ENCODE measurements at regions not wholly inside any gene's neighbourhood (a gene's known extent, or its start where the extent isn't known, plus 50 kb on each side); places are given as distances from the start of the nearest gene placed in this dataset.

DNA sequence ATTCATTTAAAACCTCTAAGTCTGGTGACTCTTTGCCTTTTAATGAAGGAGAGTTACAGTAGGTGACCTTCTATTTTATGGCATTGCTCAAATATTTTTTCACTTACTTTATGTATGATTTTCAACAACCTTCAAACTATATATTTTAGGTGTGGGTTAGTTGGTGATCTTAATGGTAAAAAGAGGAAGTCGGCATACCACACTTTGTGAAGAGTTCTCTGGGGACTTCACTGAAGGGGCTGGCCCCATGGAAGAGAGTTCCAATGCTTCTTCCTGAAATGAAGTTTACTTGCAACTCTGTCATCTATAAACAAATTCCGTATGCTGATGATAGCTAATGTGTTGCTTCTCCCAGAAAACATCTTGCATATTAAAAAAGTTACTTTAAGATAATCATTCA lies 647.0 kb upstream of the SGO1 start:
- TF ChIP-seq, protein P1, sequence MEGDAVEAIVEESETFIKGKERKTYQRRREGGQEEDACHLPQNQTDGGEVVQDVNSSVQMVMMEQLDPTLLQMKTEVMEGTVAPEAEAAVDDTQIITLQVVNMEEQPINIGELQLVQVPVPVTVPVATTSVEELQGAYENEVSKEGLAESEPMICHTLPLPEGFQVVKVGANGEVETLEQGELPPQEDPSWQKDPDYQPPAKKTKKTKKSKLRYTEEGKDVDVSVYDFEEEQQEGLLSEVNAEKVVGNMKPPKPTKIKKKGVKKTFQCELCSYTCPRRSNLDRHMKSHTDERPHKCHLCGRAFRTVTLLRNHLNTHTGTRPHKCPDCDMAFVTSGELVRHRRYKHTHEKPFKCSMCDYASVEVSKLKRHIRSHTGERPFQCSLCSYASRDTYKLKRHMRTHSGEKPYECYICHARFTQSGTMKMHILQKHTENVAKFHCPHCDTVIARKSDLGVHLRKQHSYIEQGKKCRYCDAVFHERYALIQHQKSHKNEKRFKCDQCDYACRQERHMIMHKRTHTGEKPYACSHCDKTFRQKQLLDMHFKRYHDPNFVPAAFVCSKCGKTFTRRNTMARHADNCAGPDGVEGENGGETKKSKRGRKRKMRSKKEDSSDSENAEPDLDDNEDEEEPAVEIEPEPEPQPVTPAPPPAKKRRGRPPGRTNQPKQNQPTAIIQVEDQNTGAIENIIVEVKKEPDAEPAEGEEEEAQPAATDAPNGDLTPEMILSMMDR (conservative IDR thresholded peaks at IDR 0.05; ENCODE audit: low read depth, low read length): no peak
- TF ChIP-seq POLR2A (IDR thresholded peaks at IDR 0.05; ENCODE audit: low read depth, low read length) (no peak), CEBPB (IDR thresholded peaks at IDR 0.05; ENCODE audit: low read depth, low read length) (no peak), BHLHE40 (IDR thresholded peaks at IDR 0.05; ENCODE audit: low read depth, low read length) (no peak), FOS (IDR thresholded peaks at IDR 0.05; ENCODE audit: low read depth, low read length) (no peak), RAD21 (IDR thresholded peaks at IDR 0.05; ENCODE audit: low read length) (no peak), SMC3 (IDR thresholded peaks at IDR 0.05; ENCODE audit: low read depth, low read length) (no peak), RFX5 (IDR thresholded peaks at IDR 0.05; ENCODE audit: low read depth, low read length) (no peak), RCOR1 (IDR thresholded peaks at IDR 0.05; ENCODE audit: insufficient replicate concordance, low read length) (no peak), MAFK (IDR thresholded peaks at IDR 0.05; ENCODE audit: low read depth, low read length) (no peak)
- TF ChIP-seq, protein P2, sequence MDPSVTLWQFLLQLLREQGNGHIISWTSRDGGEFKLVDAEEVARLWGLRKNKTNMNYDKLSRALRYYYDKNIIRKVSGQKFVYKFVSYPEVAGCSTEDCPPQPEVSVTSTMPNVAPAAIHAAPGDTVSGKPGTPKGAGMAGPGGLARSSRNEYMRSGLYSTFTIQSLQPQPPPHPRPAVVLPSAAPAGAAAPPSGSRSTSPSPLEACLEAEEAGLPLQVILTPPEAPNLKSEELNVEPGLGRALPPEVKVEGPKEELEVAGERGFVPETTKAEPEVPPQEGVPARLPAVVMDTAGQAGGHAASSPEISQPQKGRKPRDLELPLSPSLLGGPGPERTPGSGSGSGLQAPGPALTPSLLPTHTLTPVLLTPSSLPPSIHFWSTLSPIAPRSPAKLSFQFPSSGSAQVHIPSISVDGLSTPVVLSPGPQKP (IDR thresholded peaks at IDR 0.05; ENCODE audit: borderline replicate concordance, low read depth, low read length): no peak
- TF ChIP-seq, protein P3, sequence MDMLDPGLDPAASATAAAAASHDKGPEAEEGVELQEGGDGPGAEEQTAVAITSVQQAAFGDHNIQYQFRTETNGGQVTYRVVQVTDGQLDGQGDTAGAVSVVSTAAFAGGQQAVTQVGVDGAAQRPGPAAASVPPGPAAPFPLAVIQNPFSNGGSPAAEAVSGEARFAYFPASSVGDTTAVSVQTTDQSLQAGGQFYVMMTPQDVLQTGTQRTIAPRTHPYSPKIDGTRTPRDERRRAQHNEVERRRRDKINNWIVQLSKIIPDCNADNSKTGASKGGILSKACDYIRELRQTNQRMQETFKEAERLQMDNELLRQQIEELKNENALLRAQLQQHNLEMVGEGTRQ (IDR thresholded peaks at IDR 0.05; ENCODE audit: low read depth, low read length): no peak
